Renal cortex interstitium (tissue), 11 donors: ENCODE measurements at regions not wholly inside any gene's neighbourhood (a gene's known extent, or its start where the extent isn't known, plus 50 kb on each side); places are given as distances from the start of the nearest gene placed in this dataset.

Experiments
- DNase-seq, 11 donors: peaks; one replicate each; pipeline ENCODE4 v3.0.0-alpha.2; 2013; ENCODE audit warnings: low read depth in 9 of 11, low spot score in 4 of 11; ENCODE audit errors: extremely low read depth in 1 of 11

- DNase-seq: no peak
Measured at GRCh38 chr9:32300373-32300772, 84.1 kb upstream of the ACO1 start.

- DNase-seq: no peak
Measured at GRCh38 chr9:32304495-32304894, 79.9 kb upstream of the ACO1 start.

- DNase-seq: no peak
Measured at GRCh38 chr9:32306006-32306405, 78.4 kb upstream of the ACO1 start.

- no peak for DNase-seq
Measured at GRCh38 chr9:32319312-32319929, 65.0 kb upstream of the ACO1 start.

- DNase-seq: no peak
Measured at GRCh38 chr9:32322622-32323021, 61.8 kb upstream of the ACO1 start.

- DNase-seq: no peak
Measured at GRCh38 chr9:32326146-32326545, 58.3 kb upstream of the ACO1 start.

GRCh38 chr9:32331240-32331639 lies 53.2 kb upstream of the ACO1 start:
- no peak for DNase-seq

- DNase-seq: no peak
Measured at GRCh38 chr9:32334112-32334511, 50.3 kb upstream of the ACO1 start.
